NT2/D1 (cell line): ENCODE measurements at regions not wholly inside any gene's neighbourhood (a gene's known extent, or its start where the extent isn't known, plus 50 kb on each side); places are given as distances from the start of the nearest gene placed in this dataset.

Experiments used
- DNase-seq: peaks from one replicate; pipeline ENCODE4 v3.0.0-alpha.2; 2011; ENCODE audit warnings: low read depth, low spot score
- H3K27me3 ChIP-seq: 2 replicates; pipeline ENCODE4 v1.6.0; 2011; ENCODE audit warnings: mild to moderate bottlenecking; ENCODE audit not compliant: insufficient read length, insufficient read depth
- H3K36me3 ChIP-seq: 2 replicates; pipeline ENCODE4 v1.6.1; 2011; ENCODE audit warnings: mild to moderate bottlenecking, low read length, mixed read lengths; ENCODE audit not compliant: insufficient read depth, insufficient read length
- H3K4me1 ChIP-seq: 2 replicates; pipeline ENCODE4 v1.5.1; 2011; ENCODE audit not compliant: insufficient read depth, insufficient read length
- H3K4me3 ChIP-seq: 2 replicates; pipeline ENCODE4 v1.5.1; 2011; ENCODE audit warnings: low read depth; ENCODE audit not compliant: insufficient read length
- H3K9ac ChIP-seq: 2 replicates; pipeline ENCODE4 v1.6.0; 2011; ENCODE audit warnings: low read depth; ENCODE audit not compliant: insufficient read length
- H3K9me3 ChIP-seq: 2 replicates; pipeline ENCODE4 v1.5.1; 2011; ENCODE audit warnings: mild to moderate bottlenecking, low read length; ENCODE audit not compliant: insufficient read depth
- SUZ12 ChIP-seq: IDR thresholded peaks from 2 replicates; pipeline ENCODE4 v1.6.1; 2011; ENCODE audit not compliant: insufficient read length, insufficient read depth; ENCODE audit errors: extremely low read depth
- YY1 ChIP-seq: IDR thresholded peaks from 2 replicates; pipeline ENCODE4 v1.6.1; 2011; ENCODE audit not compliant: insufficient read length, insufficient read depth
- ZNF274 ChIP-seq: IDR thresholded peaks from 2 replicates; pipeline ENCODE4 v1.6.1; 2011; ENCODE audit warnings: mild to moderate bottlenecking, low read depth, low read length

- TF ChIP-seq ZNF274 (no peak), SUZ12 (no peak), YY1 (no peak)
- H3K9ac ChIP-seq = no peak overlapping the region
- H3K4me3 ChIP-seq = no peak overlapping the region
- H3K9me3 ChIP-seq = no peaks in the 10 kb centered on the region
- H3K27me3 ChIP-seq = peaks cover 5% of the 10 kb centered on the region
- no peaks in the 10 kb centered on the region for H3K36me3 ChIP-seq
- DNase-seq = no peak
- H3K4me1 ChIP-seq = peaks cover 3% of the 10 kb centered on the region
These were observed 137.4 kb downstream of the TMEM114 start for GRCh38 chr16:8452941-8453340.

- Histone ChIP-seq H3K9me3 (no peaks in the 10 kb centered on the region), H3K4me1 (no peaks in the 10 kb centered on the region), H3K4me3 (no peak overlapping the region), H3K27me3 (no peaks in the 10 kb centered on the region), H3K36me3 (no peaks in the 10 kb centered on the region), H3K9ac (no peak overlapping the region)
- DNase-seq = no peak
- TF ChIP-seq SUZ12 (no peak), ZNF274 (no peak), YY1 (no peak)
These were observed 153.4 kb downstream of the TMEM114 start for GRCh38 chr16:8436931-8437330.

GRCh38 chr16:8431783-8432182 is 158.5 kb downstream of the TMEM114 start:
- Histone ChIP-seq H3K36me3 (no peaks in the 10 kb centered on the region), H3K4me1 (no peaks in the 10 kb centered on the region), H3K9me3 (no peaks in the 10 kb centered on the region), H3K9ac (no peak overlapping the region), H3K27me3 (no peaks in the 10 kb centered on the region), H3K4me3 (no peak overlapping the region)
- no peak for DNase-seq
- TF ChIP-seq SUZ12 = no peak
- no peak for TF ChIP-seq ZNF274
- no peak for TF ChIP-seq YY1

- Histone ChIP-seq H3K4me3 (no peak overlapping the region), H3K9me3 (no peaks in the 10 kb centered on the region), H3K4me1 (no peaks in the 10 kb centered on the region), H3K9ac (no peak overlapping the region), H3K36me3 (no peaks in the 10 kb centered on the region), H3K27me3 (no peaks in the 10 kb centered on the region)
- no peak for TF ChIP-seq ZNF274
- TF ChIP-seq SUZ12 = no peak
- TF ChIP-seq YY1 = no peak
- no peak for DNase-seq
These were observed 159.9 kb downstream of the TMEM114 start for GRCh38 chr16:8430401-8430800.

- no peaks in the 10 kb centered on the region for H3K9me3 ChIP-seq
- no peaks in the 10 kb centered on the region for H3K4me1 ChIP-seq
- no peak for TF ChIP-seq ZNF274
- TF ChIP-seq YY1 = no peak
- no peak for TF ChIP-seq SUZ12
- no peaks in the 10 kb centered on the region for H3K36me3 ChIP-seq
- H3K4me3 ChIP-seq = no peak overlapping the region
- H3K27me3 ChIP-seq = no peaks in the 10 kb centered on the region
- H3K9ac ChIP-seq = no peak overlapping the region
- no peak for DNase-seq
These were observed 163.7 kb downstream of the TMEM114 start for GRCh38 chr16:8426569-8426968.

- Histone ChIP-seq H3K4me3 (no peak overlapping the region), H3K4me1 (no peaks in the 10 kb centered on the region), H3K27me3 (no peaks in the 10 kb centered on the region)
These were observed 173.2 kb downstream of the TMEM114 start for GRCh38 chr16:8417145-8417544.

GRCh38 chr16:8408855-8409567 is 181.3 kb downstream of the TMEM114 start:
- TF ChIP-seq ZNF274 = no peak
- no peak for TF ChIP-seq YY1
- no peak for TF ChIP-seq SUZ12
- Histone ChIP-seq H3K9ac (no peak overlapping the region), H3K4me3 (no peak overlapping the region), H3K4me1 (no peaks in the 10 kb centered on the region), H3K36me3 (no peaks in the 10 kb centered on the region), H3K9me3 (no peaks in the 10 kb centered on the region), H3K27me3 (no peaks in the 10 kb centered on the region)
- DNase-seq = no peak

More at GRCh38 chr16:8417145-8417544, 173.2 kb downstream of the TMEM114 start:
- TF ChIP-seq SUZ12 = no peak
- TF ChIP-seq ZNF274 = no peak
- TF ChIP-seq YY1 = no peak
- H3K36me3 ChIP-seq = no peaks in the 10 kb centered on the region
- no peak for DNase-seq
- H3K9ac ChIP-seq = no peak overlapping the region
- no peaks in the 10 kb centered on the region for H3K9me3 ChIP-seq
